Epithelial cell of esophagus (primary cell): ENCODE measurements at regions not wholly inside any gene's neighbourhood (a gene's known extent, or its start where the extent isn't known, plus 50 kb on each side); places are given as distances from the start of the nearest gene placed in this dataset.

Source experiments
- DNase-seq: peaks from one replicate; pipeline ENCODE4 v3.0.0; 2010; ENCODE audit warnings: low read depth
- H3K4me3 ChIP-seq: 2 replicates; pipeline ENCODE4 v1.5.1; 2011; ENCODE audit warnings: mild to moderate bottlenecking, low read length, control low read depth
- CTCF ChIP-seq: IDR thresholded peaks from 2 replicates; pipeline ENCODE4 v1.5.1; 2011; ENCODE audit warnings: low read depth, mild to moderate bottlenecking, low read length, control low read depth, inconsistent platforms; ENCODE audit not compliant: insufficient read depth; ENCODE audit errors: missing control alignments

- no peak overlapping the region for H3K4me3 ChIP-seq
- no peak for DNase-seq
- TF ChIP-seq CTCF, result no peak
Observed at GRCh38 chr2:153109793-153110192, 368.8 kb downstream of the RPRM start.

- DNase-seq, result no peak
- no peak for TF ChIP-seq CTCF
- H3K4me3 ChIP-seq, result no peak overlapping the region
Observed at GRCh38 chr2:153106802-153107477, 371.6 kb downstream of the RPRM start.

- peak; percentile 46 for DNase-seq
- no peak for TF ChIP-seq CTCF
- no peak overlapping the region for H3K4me3 ChIP-seq
Observed at GRCh38 chr2:153105829-153106578, 372.6 kb downstream of the RPRM start.

GRCh38 chr2:153101187-153101586, 377.4 kb downstream of the RPRM start:
- no peak overlapping the region for H3K4me3 ChIP-seq
- no peak for DNase-seq
- TF ChIP-seq CTCF, result no peak

GRCh38 chr2:153100151-153100550, 378.4 kb downstream of the RPRM start:
- TF ChIP-seq CTCF, result no peak
- no peak overlapping the region for H3K4me3 ChIP-seq
- no peak for DNase-seq

- TF ChIP-seq CTCF, result no peak
- DNase-seq, result no peak
- no peak overlapping the region for H3K4me3 ChIP-seq
Observed at GRCh38 chr2:153098073-153098472, 379.7 kb downstream of the ARL6IP6 start.
